Cardiac fibroblast (primary cell): ENCODE measurements at regions not wholly inside any gene's neighbourhood (a gene's known extent, or its start where the extent isn't known, plus 50 kb on each side); places are given as distances from the start of the nearest gene placed in this dataset.
A peak's percentile ranks its signal among the peaks of the same experiment; 100 is the strongest.

Experiments used
- DNase-seq, 2 donors: peaks; one replicate each; pipeline versions ENCODE4 v3.0.0 to v3.0.0-alpha.2; 2010; ENCODE audit warnings: low read depth in 2 of 2
- H3K4me3 ChIP-seq, 2 donors: replicated peaks in 1 of 2; 1 replicate in 1 of 2; 2 replicates in 1 of 2; pipeline ENCODE4 v1.5.1; 2011; ENCODE audit warnings: low read depth in 2 of 2, low read length in 2 of 2, mild to moderate bottlenecking in 2 of 2, moderate library complexity in 1 of 2
- TF ChIP-seq, protein P1 (sequence below): IDR thresholded peaks from one replicate; pipeline ENCODE4 v1.5.1; 2011; ENCODE audit warnings: low read depth, mild to moderate bottlenecking, low read length, inconsistent platforms

DNA sequence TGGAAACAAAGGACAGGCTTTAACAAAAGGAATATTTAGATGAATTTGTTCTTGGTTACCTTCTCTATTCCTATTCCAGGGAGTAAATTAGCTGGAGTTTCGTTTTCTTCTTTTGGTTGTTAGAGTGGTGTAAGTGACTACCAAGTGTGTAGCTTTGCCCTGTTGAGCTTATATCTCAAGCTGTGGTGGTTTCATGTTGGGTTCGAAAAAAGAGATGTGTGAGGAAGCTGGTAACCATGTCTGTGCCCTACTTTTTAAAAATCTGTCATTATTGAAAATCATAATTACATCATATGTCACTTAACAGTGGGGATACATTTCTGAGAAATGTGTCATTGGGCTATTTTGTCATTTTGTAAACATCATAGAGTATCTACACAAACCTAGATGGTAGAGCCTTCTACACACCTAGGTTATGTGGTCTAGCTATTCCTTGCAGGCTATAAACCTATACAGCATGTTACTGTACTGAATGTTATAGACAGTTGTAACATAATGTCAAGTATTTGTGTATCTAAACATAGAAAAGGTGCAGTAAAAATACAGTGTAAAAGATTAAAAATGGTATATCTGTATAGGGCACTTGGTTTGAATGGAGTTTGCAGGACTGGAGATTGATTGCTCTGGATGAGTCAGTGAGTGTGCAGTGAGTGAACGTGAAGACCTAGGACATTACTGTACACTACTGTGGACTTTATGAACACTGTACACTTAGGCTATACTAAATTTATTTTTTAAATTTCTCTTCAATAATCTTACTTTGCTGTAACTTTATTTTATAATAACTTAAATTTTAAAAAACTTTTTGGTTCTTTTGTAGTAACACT, 90.4 kb downstream of the SEPTIN7 start:
- H3K4me3 ChIP-seq, result no peak overlapping the region
- no peak for DNase-seq
- TF ChIP-seq, protein P1, sequence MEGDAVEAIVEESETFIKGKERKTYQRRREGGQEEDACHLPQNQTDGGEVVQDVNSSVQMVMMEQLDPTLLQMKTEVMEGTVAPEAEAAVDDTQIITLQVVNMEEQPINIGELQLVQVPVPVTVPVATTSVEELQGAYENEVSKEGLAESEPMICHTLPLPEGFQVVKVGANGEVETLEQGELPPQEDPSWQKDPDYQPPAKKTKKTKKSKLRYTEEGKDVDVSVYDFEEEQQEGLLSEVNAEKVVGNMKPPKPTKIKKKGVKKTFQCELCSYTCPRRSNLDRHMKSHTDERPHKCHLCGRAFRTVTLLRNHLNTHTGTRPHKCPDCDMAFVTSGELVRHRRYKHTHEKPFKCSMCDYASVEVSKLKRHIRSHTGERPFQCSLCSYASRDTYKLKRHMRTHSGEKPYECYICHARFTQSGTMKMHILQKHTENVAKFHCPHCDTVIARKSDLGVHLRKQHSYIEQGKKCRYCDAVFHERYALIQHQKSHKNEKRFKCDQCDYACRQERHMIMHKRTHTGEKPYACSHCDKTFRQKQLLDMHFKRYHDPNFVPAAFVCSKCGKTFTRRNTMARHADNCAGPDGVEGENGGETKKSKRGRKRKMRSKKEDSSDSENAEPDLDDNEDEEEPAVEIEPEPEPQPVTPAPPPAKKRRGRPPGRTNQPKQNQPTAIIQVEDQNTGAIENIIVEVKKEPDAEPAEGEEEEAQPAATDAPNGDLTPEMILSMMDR, result no peak

DNA sequence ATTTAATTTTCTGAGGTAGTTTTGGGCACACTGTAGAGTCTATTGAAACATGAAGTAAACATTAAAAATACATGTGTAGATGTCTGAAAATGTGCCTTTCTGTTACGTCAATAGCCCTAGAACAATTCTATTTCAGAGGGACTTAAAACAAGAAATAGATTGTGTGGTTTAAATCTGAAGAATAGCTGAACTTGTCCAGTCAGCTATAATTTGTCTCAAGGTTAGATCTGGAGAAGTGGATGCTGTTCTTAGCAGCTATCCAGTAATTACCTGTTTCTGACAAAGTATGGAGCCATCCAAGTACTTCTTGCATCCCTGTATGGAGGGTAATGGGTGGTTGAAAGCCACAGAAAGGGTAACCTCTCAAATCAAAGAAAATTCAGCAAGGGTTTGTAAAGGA, 92.8 kb downstream of the SEPTIN7 start:
- TF ChIP-seq, protein P1, result no peak
- no peak overlapping the region for H3K4me3 ChIP-seq
- DNase-seq, result no peak

DNA sequence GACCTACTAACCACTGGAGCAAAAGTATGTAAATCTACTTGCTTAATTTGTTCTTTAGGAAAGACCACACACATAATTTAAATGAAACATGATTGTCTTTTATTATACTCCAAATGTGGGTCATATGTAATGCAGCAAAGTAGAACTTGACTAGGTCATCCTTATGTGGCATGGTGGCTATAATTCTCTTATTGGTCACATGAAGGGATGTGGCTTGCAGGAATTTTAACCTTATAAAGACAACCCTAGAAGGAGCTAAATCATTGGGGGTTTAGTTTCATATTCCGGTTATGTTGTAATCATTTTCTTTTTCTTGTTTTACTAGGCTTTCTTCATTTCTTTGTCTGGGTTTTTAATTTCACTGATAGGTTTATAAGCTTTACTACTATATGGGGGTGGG, 93.9 kb downstream of the SEPTIN7 start:
- no peak overlapping the region for H3K4me3 ChIP-seq
- TF ChIP-seq, protein P1, result no peak
- DNase-seq, result no peak

DNA sequence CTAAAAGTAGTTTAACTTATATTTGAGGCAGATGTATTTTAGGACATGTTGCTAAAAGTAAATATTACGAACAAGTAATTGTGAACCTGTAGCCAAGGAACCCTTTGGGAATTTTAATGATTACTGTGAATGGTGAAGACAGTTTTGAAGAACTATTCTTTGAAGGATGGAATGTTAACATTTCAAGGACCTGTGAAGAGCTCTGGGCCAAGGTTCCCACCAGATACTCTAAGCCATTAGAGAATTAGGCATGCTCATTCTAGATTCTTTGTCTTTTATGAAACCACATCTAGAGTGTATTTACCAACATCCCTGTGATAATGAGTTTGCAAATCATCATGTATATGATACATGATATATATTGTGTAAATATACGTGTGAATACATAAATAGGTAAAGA, 99.8 kb downstream of the SEPTIN7 start:
- TF ChIP-seq, protein P1, result no peak
- H3K4me3 ChIP-seq, result no peak overlapping the region
- no peak for DNase-seq

DNA sequence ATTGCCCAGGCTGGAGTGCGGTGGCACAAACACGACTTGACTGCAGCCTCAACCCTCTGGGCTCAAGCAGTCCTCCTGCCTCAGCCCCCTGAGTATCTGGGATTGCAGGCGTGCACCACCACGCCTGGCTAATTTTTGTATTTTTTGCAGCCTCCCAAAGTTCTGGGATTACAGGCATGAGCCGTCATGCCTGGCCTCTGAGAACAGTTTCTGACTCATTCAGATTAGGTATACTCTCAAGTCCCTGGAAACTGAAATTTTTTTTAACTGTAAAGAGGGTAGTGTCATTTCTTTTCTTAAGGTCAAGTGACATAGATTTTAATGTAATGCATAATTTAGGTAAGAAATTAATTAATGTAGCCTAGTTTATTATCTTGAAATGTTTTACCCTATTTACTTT, 104.7 kb downstream of the SEPTIN7 start:
- H3K4me3 ChIP-seq, result no peak overlapping the region
- DNase-seq, result peak; percentile 36 to 64
- TF ChIP-seq, protein P1, result no peak

DNA sequence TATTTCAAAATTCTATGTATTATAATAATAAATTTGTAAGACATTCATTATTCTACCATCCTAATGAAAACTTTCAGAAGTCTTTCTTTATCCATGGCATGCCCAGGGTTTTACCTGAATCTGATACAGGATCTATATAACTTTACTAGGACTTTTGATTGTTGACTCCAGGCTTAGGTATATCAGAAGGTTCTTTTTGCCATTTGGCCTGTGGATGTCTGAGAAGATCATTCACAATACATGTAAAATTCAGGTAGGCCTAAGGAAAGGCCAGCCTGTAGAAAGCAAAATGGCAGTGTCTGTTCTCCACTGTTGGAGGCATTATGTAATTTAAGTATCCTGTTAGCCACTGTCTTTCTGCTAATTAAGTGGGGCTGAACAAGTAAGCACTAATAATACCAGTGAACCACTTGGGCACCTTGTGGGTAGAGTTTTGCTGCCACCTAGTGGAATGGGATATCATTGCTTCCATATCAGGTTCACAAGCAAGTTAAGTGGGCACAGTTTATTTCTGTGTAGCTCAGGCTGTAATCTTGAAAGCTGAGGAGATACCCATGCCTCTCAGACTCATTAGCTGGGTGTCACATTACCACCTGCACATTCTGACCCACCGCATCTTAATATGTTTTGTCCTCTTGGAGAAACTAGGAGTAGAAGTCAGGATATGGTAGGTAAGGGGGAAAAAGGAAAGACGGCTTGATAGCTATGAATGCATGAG, 105.5 kb downstream of the SEPTIN7 start:
- no peak overlapping the region for H3K4me3 ChIP-seq
- TF ChIP-seq, protein P1, result peak; percentile 91
- peak; percentile 89 to 90 for DNase-seq
